Ascending aorta (tissue), 2 donors: ENCODE measurements at regions not wholly inside any gene's neighbourhood (a gene's known extent, or its start where the extent isn't known, plus 50 kb on each side); places are given as distances from the start of the nearest gene placed in this dataset.

Source experiments
- DNase-seq, 2 donors: peaks; one replicate each; pipeline ENCODE4 v3.0.0-alpha.2; 2019; ENCODE audit warnings: low spot score in 2 of 2
- H3K27ac ChIP-seq, 2 donors: fragments of 200-600 bp; sonication (generic); one replicate each; pipeline ENCODE4 v1.5.1; 2016 to 2017; ENCODE audit warnings: mild to moderate bottlenecking in 1 of 2
- H3K27me3 ChIP-seq: fragments of 200-600 bp; sonication (generic); one replicate; pipeline ENCODE4 v1.5.1; 2017
- H3K36me3 ChIP-seq, 2 donors: fragments of 200-600 bp; sonication (generic); one replicate each; pipeline ENCODE4 v1.5.1; 2016
- H3K4me1 ChIP-seq, 2 donors: fragments of 200-600 bp; sonication (generic); one replicate each; pipeline ENCODE4 v1.5.1; 2016 to 2017; ENCODE audit warnings: mild to moderate bottlenecking in 1 of 2
- H3K4me3 ChIP-seq, 2 donors: fragments of 200-600 bp; sonication (generic); one replicate each; pipeline ENCODE4 v1.5.1; 2016 to 2017; ENCODE audit warnings: mild to moderate bottlenecking in 1 of 2
- H3K9me3 ChIP-seq, 2 donors: fragments of 200-600 bp; sonication (generic); one replicate each; pipeline ENCODE4 v1.5.1; 2016
- CTCF ChIP-seq, 3 experiments: fragments of 200-600 bp in 2 of 3; fragments of 450-650 bp in 1 of 3; sonication (generic) in 2 of 3; IDR thresholded peaks; one replicate each; pipeline ENCODE4 v1.5.1; 2016 to 2019; ENCODE audit warnings: antibody characterized with exemption in 3 of 3, mild to moderate bottlenecking in 1 of 3, moderate library complexity in 1 of 3
- intact Hi-C: fragments of 100-400 bp; cut with DNase I; formaldehyde crosslinking; loops from one replicate; pipeline ENCODE4 v1.15.1; 2023

GRCh38 chr7:36010656-36011587 is 142.1 kb upstream of the EEPD1 start:
- DNase-seq, result no peak
- intact Hi-C loops, result no loop called here
- Histone ChIP-seq H3K27ac (no peak overlapping the region), H3K9me3 (no peaks in the 10 kb centered on the region), H3K4me3 (no peak overlapping the region), H3K27me3 (no peaks in the 10 kb centered on the region), H3K36me3 (no peaks in the 10 kb centered on the region), H3K4me1 (no peaks in the 10 kb centered on the region)
- no peak for TF ChIP-seq CTCF (IDR thresholded peaks at IDR 0.05)

GRCh38 chr7:36011588-36011965 is 141.5 kb upstream of the EEPD1 start:
- H3K27ac ChIP-seq, result no peak overlapping the region
- H3K9me3 ChIP-seq, result no peaks in the 10 kb centered on the region
- H3K36me3 ChIP-seq, result no peaks in the 10 kb centered on the region
- intact Hi-C loops, result no loop called here
- DNase-seq, result no peak
- no peak for TF ChIP-seq CTCF (IDR thresholded peaks at IDR 0.05)
- no peaks in the 10 kb centered on the region for H3K27me3 ChIP-seq
- no peaks in the 10 kb centered on the region for H3K4me1 ChIP-seq
- no peak overlapping the region for H3K4me3 ChIP-seq

GRCh38 chr7:36013246-36014014 is 139.6 kb upstream of the EEPD1 start:
- Histone ChIP-seq H3K27me3 (no peaks in the 10 kb centered on the region), H3K4me1 (no peaks in the 10 kb centered on the region), H3K27ac (no peak overlapping the region), H3K9me3 (no peaks in the 10 kb centered on the region), H3K4me3 (no peak overlapping the region), H3K36me3 (no peaks in the 10 kb centered on the region)
- intact Hi-C loops, result no loop called here
- TF ChIP-seq CTCF (IDR thresholded peaks at IDR 0.05), result no peak
- no peak for DNase-seq

GRCh38 chr7:36014961-36015360 is 138.1 kb upstream of the EEPD1 start:
- no peak for DNase-seq
- TF ChIP-seq CTCF (IDR thresholded peaks at IDR 0.05), result no peak
- no peaks in the 10 kb centered on the region for H3K27me3 ChIP-seq

GRCh38 chr7:36015733-36016132 is 137.3 kb upstream of the EEPD1 start:
- no peak for TF ChIP-seq CTCF (IDR thresholded peaks at IDR 0.05)
- Histone ChIP-seq H3K27ac (no peak overlapping the region), H3K4me3 (no peak overlapping the region), H3K4me1 (peaks cover 0 to 7% of the 10 kb centered on the region in 2 donors), H3K27me3 (no peaks in the 10 kb centered on the region), H3K36me3 (no peaks in the 10 kb centered on the region), H3K9me3 (no peaks in the 10 kb centered on the region)
- DNase-seq, result no peak
- intact Hi-C loops, result no loop called here

More at GRCh38 chr7:36014961-36015360, 138.1 kb upstream of the EEPD1 start:
- Histone ChIP-seq H3K9me3 (no peaks in the 10 kb centered on the region), H3K27ac (no peak overlapping the region), H3K4me1 (no peaks in the 10 kb centered on the region), H3K4me3 (no peak overlapping the region), H3K36me3 (no peaks in the 10 kb centered on the region)
- intact Hi-C loops, result no loop called here
